SU-DHL-6 (cell line): ENCODE measurements at regions not wholly inside any gene's neighbourhood (a gene's known extent, or its start where the extent isn't known, plus 50 kb on each side); places are given as distances from the start of the nearest gene placed in this dataset.

Experiments used
- EZH2phosphoT487 ChIP-seq: fragments of 200-600 bp; sonication (generic), shearing (Covaris generic); conservative IDR thresholded peaks from 2 replicates; pipeline ENCODE4 v1.6.1; 2018; ENCODE audit warnings: mild to moderate bottlenecking, antibody characterized with exemption, low read length, moderate library complexity, mixed read lengths
- TF ChIP-seq, protein P1 (sequence below): fragments of 200-600 bp; sonication (generic); IDR thresholded peaks from one replicate; pipeline ENCODE4 v1.5.1; 2017; ENCODE audit warnings: antibody characterized with exemption, mild to moderate bottlenecking, low read length, moderate library complexity; ENCODE audit not compliant: insufficient read depth, poor library complexity, severe bottlenecking

- TF ChIP-seq, protein P1, sequence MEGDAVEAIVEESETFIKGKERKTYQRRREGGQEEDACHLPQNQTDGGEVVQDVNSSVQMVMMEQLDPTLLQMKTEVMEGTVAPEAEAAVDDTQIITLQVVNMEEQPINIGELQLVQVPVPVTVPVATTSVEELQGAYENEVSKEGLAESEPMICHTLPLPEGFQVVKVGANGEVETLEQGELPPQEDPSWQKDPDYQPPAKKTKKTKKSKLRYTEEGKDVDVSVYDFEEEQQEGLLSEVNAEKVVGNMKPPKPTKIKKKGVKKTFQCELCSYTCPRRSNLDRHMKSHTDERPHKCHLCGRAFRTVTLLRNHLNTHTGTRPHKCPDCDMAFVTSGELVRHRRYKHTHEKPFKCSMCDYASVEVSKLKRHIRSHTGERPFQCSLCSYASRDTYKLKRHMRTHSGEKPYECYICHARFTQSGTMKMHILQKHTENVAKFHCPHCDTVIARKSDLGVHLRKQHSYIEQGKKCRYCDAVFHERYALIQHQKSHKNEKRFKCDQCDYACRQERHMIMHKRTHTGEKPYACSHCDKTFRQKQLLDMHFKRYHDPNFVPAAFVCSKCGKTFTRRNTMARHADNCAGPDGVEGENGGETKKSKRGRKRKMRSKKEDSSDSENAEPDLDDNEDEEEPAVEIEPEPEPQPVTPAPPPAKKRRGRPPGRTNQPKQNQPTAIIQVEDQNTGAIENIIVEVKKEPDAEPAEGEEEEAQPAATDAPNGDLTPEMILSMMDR, result no peak
- TF ChIP-seq EZH2phosphoT487, result no peak
Observed at GRCh38 chr1:74834261-74834660, 101.3 kb downstream of the TYW3 start.
